Upper lobe of right lung (tissue), 1 donor: ENCODE measurements at regions not wholly inside any gene's neighbourhood (a gene's known extent, or its start where the extent isn't known, plus 50 kb on each side); places are given as distances from the start of the nearest gene placed in this dataset.
A peak's percentile ranks its signal among the peaks of the same experiment; 100 is the strongest.

Experiments
- ATAC-seq: fragments of 200-7000 bp; cut with Tn5 transposase; one replicate; pipeline ENCODE4 v1.9.1; 2020; ENCODE audit warnings: mild to moderate bottlenecking, moderate library complexity
- DNase-seq: peaks from one replicate; pipeline ENCODE4 v3.0.0-alpha.2; 2020
- H3K27ac ChIP-seq: fragments of 200-600 bp; one replicate; pipeline ENCODE4 v1.8.0; 2022
- H3K27me3 ChIP-seq: fragments of 200-600 bp; one replicate; pipeline ENCODE4 v1.8.0; 2022; ENCODE audit warnings: mild to moderate bottlenecking
- H3K36me3 ChIP-seq: fragments of 200-600 bp; one replicate; pipeline ENCODE4 v1.8.0; 2022
- H3K4me1 ChIP-seq: fragments of 200-600 bp; one replicate; pipeline ENCODE4 v1.8.0; 2022
- H3K4me3 ChIP-seq: fragments of 200-600 bp; one replicate; pipeline ENCODE4 v1.8.0; 2022; ENCODE audit warnings: mild to moderate bottlenecking
- H3K9me3 ChIP-seq: fragments of 200-600 bp; one replicate; pipeline ENCODE4 v1.8.0; 2022
- intact Hi-C: fragments of 100-400 bp; cut with DNase I; formaldehyde crosslinking; loops from one replicate; pipeline ENCODE4 v1.11.0; 2022
- TF ChIP-seq, protein P1 (sequence below): fragments of 200-600 bp; IDR thresholded peaks from one replicate; pipeline ENCODE4 v1.8.0; 2022; ENCODE audit warnings: antibody characterized with exemption
- donor health status: DM: no; HTN: yes; CAD: no; lungs with severe emphysema.

DNA sequence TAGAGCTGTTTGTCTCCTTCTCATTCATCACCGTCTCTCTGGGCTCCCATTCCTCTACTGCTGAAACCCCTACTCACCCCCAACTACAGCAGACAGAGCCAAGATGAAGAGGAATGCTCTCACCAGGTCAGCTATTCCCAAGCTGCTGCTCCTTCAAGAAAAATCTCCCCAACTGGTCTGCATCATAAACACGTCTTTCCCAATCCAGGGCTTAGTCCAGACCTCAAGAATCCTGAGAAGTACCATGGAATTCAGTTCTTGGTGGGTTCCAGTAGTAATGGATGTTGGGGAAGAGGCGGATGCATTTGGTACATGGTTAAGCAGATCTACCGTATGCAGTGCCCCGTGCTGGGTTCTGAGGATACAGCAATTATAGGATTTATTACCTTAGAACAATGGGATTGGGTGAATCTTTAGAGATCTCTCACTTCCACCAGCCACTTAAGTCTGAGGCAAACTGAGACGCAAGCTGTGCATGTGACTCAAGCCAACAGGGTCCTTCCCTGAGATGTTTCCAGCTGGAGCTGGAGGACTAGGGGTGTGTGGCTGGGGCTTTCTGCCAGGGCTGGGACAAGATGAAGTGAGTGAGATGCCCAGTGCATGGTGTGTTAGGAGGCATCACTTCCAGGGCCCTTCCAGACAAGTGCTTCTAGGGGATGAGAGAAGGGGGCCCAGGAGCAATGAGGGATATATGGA, 232.7 kb upstream of the CDH5 start:
- intact Hi-C loops = no loop called here
- peak; percentile 54 for ATAC-seq
- DNase-seq = no peak
- H3K27me3 ChIP-seq = peaks cover 3% of the 10 kb centered on the region
- peak overlapping the region; percentile 39 for H3K4me3 ChIP-seq
- TF ChIP-seq, protein P1, sequence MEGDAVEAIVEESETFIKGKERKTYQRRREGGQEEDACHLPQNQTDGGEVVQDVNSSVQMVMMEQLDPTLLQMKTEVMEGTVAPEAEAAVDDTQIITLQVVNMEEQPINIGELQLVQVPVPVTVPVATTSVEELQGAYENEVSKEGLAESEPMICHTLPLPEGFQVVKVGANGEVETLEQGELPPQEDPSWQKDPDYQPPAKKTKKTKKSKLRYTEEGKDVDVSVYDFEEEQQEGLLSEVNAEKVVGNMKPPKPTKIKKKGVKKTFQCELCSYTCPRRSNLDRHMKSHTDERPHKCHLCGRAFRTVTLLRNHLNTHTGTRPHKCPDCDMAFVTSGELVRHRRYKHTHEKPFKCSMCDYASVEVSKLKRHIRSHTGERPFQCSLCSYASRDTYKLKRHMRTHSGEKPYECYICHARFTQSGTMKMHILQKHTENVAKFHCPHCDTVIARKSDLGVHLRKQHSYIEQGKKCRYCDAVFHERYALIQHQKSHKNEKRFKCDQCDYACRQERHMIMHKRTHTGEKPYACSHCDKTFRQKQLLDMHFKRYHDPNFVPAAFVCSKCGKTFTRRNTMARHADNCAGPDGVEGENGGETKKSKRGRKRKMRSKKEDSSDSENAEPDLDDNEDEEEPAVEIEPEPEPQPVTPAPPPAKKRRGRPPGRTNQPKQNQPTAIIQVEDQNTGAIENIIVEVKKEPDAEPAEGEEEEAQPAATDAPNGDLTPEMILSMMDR = no peak
- peak overlapping the region; percentile 77 for H3K27ac ChIP-seq
- peaks cover 9% of the 10 kb centered on the region for H3K4me1 ChIP-seq
- no peaks in the 10 kb centered on the region for H3K36me3 ChIP-seq
- no peaks in the 10 kb centered on the region for H3K9me3 ChIP-seq

DNA sequence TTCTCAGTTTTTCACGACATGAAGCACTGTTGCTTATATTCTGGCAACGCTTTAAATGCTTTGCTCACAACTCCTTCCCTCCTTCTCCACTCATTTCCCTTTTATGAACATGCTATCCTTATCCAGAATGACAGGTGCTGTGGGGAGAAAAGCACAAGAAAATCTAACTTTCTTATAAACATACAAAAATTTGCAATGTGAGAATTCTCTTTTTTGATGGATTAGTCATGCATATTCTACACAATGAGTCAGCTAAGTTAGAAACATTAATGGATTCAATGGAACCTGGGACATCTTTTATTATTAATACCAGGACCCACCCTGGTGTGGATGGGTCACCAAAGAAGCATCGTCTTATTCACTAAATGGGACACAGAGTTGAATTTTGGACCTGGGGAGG, 234.6 kb upstream of the CDH5 start:
- no peak for ATAC-seq

DNA sequence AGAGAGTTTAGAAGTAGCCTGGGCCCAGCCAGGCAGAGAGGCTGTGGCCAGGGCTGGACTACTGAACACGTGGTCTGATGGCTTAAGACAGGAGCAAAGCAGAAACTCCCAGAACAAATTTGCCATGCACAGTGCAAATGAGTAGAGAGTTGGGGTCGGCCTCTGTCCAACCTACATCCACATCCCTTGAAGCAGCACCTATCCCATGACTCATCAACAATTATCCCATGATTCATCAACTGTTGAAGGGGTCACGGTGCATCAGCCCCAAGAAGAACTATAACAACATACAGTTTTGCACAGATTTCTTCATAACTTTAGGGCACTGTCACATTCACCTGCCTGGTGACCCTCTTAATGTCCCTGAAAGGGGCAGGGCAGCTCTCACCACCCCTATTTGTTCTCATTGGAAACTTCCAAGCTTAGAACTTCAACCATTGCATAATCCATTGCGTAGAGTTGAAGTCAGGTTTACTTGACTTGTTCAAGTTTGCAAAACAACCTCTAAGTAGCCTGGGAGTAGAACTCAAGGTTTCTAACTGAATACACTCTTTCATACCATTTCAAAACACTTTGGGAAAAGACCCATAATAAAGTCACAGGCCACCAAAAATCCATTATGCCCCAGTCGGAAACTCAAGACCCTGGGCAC, 235.2 kb upstream of the CDH5 start:
- peak overlapping the region; percentile 77 for H3K27ac ChIP-seq
- intact Hi-C loops = no loop called here
- DNase-seq (no peak), ATAC-seq (no peak)
- H3K9me3 ChIP-seq = no peaks in the 10 kb centered on the region
- peak overlapping the region; percentile 39 for H3K4me3 ChIP-seq
- peaks cover 13% of the 10 kb centered on the region for H3K4me1 ChIP-seq
- H3K36me3 ChIP-seq = no peaks in the 10 kb centered on the region
- peaks cover 4% of the 10 kb centered on the region for H3K27me3 ChIP-seq
- TF ChIP-seq, protein P1 = no peak

More for the DNA sequence above, 234.6 kb upstream of the CDH5 start:
- no peaks in the 10 kb centered on the region for H3K36me3 ChIP-seq
- no peak for DNase-seq
- intact Hi-C loops = no loop called here
- H3K4me1 ChIP-seq = peaks cover 13% of the 10 kb centered on the region
- H3K27ac ChIP-seq = peak overlapping the region; percentile 77
- peak overlapping the region; percentile 39 for H3K4me3 ChIP-seq
- TF ChIP-seq, protein P1 = no peak
- no peaks in the 10 kb centered on the region for H3K9me3 ChIP-seq
- H3K27me3 ChIP-seq = peaks cover 4% of the 10 kb centered on the region

DNA sequence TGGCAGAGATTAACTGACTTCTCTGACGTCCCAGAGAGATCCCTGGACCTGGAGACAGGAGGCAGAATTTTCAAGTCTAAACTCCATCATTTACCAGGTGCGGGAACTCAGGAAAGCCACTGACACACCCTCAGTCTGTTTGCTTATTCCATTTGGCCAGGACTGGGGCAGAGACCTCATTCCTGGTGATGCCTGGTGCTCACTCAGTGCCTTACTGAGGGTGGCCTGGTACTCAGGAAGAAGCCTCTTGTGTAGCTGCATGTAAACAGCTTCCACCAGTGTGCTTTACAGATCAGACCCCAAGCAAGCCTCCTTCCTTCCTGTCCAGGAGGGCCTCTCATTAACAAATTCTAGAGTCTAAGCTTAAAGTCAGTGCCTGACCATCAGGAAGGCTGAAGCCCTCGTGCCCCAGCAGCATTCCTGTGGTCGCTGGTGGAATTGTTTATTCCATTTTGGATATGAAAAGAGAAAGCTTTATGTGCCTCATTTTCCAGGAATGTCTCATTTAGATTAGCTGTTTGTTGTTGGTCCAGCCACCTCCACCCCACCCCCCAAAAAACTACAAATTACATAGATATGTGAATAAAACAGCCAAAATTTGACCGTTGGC, 236.1 kb upstream of the CDH5 start:
- DNase-seq = no peak
- TF ChIP-seq, protein P1 = no peak
- Histone ChIP-seq H3K4me1 (peaks cover 13% of the 10 kb centered on the region), H3K9me3 (no peaks in the 10 kb centered on the region), H3K36me3 (no peaks in the 10 kb centered on the region), H3K4me3 (no peak overlapping the region), H3K27me3 (peaks cover 8% of the 10 kb centered on the region), H3K27ac (peak overlapping the region; percentile 77)
- ATAC-seq = no peak
- intact Hi-C loops = no loop called here

DNA sequence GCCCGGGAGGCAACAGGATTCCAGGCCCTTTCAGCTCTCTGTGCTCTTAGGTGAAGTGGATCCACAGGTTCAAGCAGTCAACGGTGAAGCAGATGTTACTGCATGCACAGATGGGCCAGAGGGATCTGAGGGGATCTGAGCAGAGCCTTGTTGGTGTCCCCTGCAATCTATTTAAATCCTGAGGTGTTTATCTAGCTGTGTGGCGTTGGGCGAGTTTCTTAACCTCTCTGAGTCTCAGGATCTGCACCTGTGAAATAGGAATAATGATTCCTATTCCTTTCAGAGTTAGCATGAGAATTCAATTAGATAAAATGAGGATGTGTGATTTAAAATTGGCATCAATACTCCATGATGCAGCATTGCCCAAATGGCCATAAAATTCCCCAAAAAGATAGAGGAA, 237.3 kb upstream of the CDH5 start:
- H3K9me3 ChIP-seq = no peaks in the 10 kb centered on the region
- ATAC-seq (no peak), DNase-seq (no peak)
- H3K4me1 ChIP-seq = peaks cover 5% of the 10 kb centered on the region
- TF ChIP-seq, protein P1 = no peak
- no peak overlapping the region for H3K4me3 ChIP-seq
- H3K27ac ChIP-seq = peak overlapping the region; percentile 32
- no peaks in the 10 kb centered on the region for H3K36me3 ChIP-seq
- intact Hi-C loops = no loop called here
- peaks cover 14% of the 10 kb centered on the region for H3K27me3 ChIP-seq
